ENCODE measurements at regions not wholly inside any gene's neighbourhood (a gene's known extent, or its start where the extent isn't known, plus 50 kb on each side); places are given as distances from the start of the nearest gene placed in this dataset.

DNA sequence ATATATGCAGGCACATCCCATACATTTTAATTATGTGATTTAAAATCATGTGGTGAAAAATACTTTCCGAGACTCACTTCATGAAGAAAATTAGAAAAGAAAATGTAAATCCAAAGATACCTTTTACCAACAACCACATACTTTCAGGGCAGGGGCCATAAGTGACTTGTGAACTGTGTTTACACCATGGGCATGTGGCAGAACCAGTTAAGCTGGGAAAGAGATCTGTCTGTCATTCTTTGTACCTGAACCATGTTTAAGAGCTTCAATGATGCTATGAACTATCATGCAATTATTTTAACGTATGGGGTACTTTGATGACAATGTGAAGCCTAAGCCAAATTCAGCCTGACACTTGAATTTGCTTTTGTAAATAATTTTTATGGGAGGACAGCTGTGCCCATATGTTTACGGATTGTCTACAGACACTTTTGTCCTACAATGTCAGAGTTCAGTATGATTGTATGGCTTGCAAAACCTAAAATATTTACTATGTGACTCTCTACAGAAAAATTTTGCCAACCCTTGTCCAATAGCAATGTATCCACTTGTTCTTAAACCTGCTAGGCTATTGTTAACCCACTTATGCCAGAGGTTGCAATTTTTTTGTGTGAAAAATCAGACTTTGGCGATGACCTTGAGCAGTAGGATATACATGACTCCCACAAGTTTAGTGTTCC is 654.6 kb downstream of the TNS3 start:
- no peak for TF ChIP-seq GABPA (IDR thresholded peaks at IDR 0.05 in 1 of 2, conservative IDR thresholded peaks at IDR 0.05 in 1 of 2)
- TF ChIP-seq RXRA (IDR thresholded peaks at IDR 0.05): no peak
- no peak for TF ChIP-seq MAX (IDR thresholded peaks at IDR 0.05)
- TF ChIP-seq TAF1 (conservative IDR thresholded peaks at IDR 0.05): no peak
- no peak for TF ChIP-seq HNF4A (conservative IDR thresholded peaks at IDR 0.05)
- TF ChIP-seq, protein P1, sequence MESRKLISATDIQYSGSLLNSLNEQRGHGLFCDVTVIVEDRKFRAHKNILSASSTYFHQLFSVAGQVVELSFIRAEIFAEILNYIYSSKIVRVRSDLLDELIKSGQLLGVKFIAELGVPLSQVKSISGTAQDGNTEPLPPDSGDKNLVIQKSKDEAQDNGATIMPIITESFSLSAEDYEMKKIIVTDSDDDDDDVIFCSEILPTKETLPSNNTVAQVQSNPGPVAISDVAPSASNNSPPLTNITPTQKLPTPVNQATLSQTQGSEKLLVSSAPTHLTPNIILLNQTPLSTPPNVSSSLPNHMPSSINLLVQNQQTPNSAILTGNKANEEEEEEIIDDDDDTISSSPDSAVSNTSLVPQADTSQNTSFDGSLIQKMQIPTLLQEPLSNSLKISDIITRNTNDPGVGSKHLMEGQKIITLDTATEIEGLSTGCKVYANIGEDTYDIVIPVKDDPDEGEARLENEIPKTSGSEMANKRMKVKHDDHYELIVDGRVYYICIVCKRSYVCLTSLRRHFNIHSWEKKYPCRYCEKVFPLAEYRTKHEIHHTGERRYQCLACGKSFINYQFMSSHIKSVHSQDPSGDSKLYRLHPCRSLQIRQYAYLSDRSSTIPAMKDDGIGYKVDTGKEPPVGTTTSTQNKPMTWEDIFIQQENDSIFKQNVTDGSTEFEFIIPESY (IDR thresholded peaks at IDR 0.05): no peak
- no peak for TF ChIP-seq HNF4G (IDR thresholded peaks at IDR 0.05)
- TF ChIP-seq JUND (IDR thresholded peaks at IDR 0.05): no peak
- no peak for TF ChIP-seq EGR1 (IDR thresholded peaks at IDR 0.05; ENCODE audit: low read depth in 2 of 2)
- TF ChIP-seq NR2F2 (IDR thresholded peaks at IDR 0.05): no peak
- TF ChIP-seq REST (IDR thresholded peaks at IDR 0.05): no peak
- no peak for TF ChIP-seq YY1 (IDR thresholded peaks at IDR 0.05)
- TF ChIP-seq, protein P2, sequence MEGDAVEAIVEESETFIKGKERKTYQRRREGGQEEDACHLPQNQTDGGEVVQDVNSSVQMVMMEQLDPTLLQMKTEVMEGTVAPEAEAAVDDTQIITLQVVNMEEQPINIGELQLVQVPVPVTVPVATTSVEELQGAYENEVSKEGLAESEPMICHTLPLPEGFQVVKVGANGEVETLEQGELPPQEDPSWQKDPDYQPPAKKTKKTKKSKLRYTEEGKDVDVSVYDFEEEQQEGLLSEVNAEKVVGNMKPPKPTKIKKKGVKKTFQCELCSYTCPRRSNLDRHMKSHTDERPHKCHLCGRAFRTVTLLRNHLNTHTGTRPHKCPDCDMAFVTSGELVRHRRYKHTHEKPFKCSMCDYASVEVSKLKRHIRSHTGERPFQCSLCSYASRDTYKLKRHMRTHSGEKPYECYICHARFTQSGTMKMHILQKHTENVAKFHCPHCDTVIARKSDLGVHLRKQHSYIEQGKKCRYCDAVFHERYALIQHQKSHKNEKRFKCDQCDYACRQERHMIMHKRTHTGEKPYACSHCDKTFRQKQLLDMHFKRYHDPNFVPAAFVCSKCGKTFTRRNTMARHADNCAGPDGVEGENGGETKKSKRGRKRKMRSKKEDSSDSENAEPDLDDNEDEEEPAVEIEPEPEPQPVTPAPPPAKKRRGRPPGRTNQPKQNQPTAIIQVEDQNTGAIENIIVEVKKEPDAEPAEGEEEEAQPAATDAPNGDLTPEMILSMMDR (IDR thresholded peaks at IDR 0.05; ENCODE audit: low read depth, low read length, missing input control): no peak
- no peak for TF ChIP-seq RAD21 (IDR thresholded peaks at IDR 0.05)
- DNase-seq (ENCODE audit: low spot score): no peak
- Histone ChIP-seq H3K9me3 (ENCODE audit: control insufficient read depth in 4 of 4, low read length in 3 of 4) (no peaks in the 10 kb centered on the region), H3K27ac (ENCODE audit: low read depth in 1 of 2, low read length in 2 of 2) (no peak overlapping the region), H3K9ac (ENCODE audit: low read depth in 1 of 2, low read length in 2 of 2) (no peak overlapping the region), H3K27me3 (ENCODE audit: control insufficient read depth in 4 of 4, insufficient read depth in 4 of 4, low read length in 3 of 4) (no peaks in the 10 kb centered on the region), H3K4me3 (ENCODE audit: low read depth in 1 of 3, low read length in 3 of 3) (no peak overlapping the region), H3K36me3 (ENCODE audit: control insufficient read depth in 4 of 4, insufficient read depth in 3 of 4, low read depth in 1 of 4, low read length in 3 of 4) (no peaks in the 10 kb centered on the region), H3K4me1 (ENCODE audit: control insufficient read depth in 4 of 4, insufficient read depth in 4 of 4, low read length in 3 of 4) (peaks cover 0 to 3% (median 1%) of the 10 kb centered on the region in 4 donors)
- 91% methylated on average over 4 of the region's 4 CpGs for WGBS

DNA sequence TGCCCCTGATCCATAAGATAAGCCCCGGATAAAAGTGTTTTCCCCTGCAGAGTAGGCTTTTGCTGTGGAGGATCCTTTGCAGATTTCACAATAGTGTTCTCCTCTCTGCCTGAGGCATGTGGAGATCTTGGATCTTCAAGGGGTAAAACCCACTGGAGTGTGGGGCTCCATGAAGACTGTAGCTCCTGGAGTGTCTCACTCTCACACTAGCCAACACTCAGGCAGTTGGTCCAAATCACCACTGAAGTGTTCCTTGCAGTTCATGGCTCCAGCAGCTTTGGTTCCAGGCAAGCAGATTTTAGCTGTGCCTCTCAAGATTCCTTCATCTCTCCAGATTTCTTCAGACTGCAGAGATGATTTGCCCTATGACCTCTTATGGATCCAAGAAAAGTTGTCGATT is 665.3 kb downstream of the TNS3 start:
- Histone ChIP-seq H3K4me3 (ENCODE audit: low read depth in 1 of 3, low read length in 3 of 3) (no peak overlapping the region), H3K36me3 (ENCODE audit: control insufficient read depth in 4 of 4, insufficient read depth in 3 of 4, low read depth in 1 of 4, low read length in 3 of 4) (no peaks in the 10 kb centered on the region), H3K4me1 (ENCODE audit: control insufficient read depth in 4 of 4, insufficient read depth in 4 of 4, low read length in 3 of 4) (no peaks in the 10 kb centered on the region), H3K27me3 (ENCODE audit: control insufficient read depth in 4 of 4, insufficient read depth in 4 of 4, low read length in 3 of 4) (no peaks in the 10 kb centered on the region), H3K27ac (ENCODE audit: low read depth in 1 of 2, low read length in 2 of 2) (no peak overlapping the region), H3K9me3 (ENCODE audit: control insufficient read depth in 4 of 4, low read length in 3 of 4) (no peaks in the 10 kb centered on the region), H3K9ac (ENCODE audit: low read depth in 1 of 2, low read length in 2 of 2) (no peak overlapping the region)
- 50% methylated on average over 2 of the region's 2 CpGs for WGBS
- TF ChIP-seq HNF4G (IDR thresholded peaks at IDR 0.05): no peak
- TF ChIP-seq JUND (IDR thresholded peaks at IDR 0.05): no peak
- DNase-seq (ENCODE audit: low spot score): no peak

Data from liver (tissue), 8 donors.